ENCODE measurements at regions not wholly inside any gene's neighbourhood (a gene's known extent, or its start where the extent isn't known, plus 50 kb on each side); places are given as distances from the start of the nearest gene placed in this dataset.

GRCh38 chr16:55189224-55189623 lies 134.8 kb upstream of the IRX6 start:
- Histone ChIP-seq H3K36me3 (ENCODE audit: control insufficient read depth, insufficient read depth, low read length) (no peaks in the 10 kb centered on the region), H2AK9ac (replicated peaks; ENCODE audit: low read depth, low read length, poor library complexity) (no peak overlapping the region), H2BK5ac (ENCODE audit: low read depth, low read length, poor library complexity, severe bottlenecking) (no peak overlapping the region), H3K56ac (ENCODE audit: extremely low read depth, insufficient read depth, low read length) (no peak overlapping the region), H4K8ac (ENCODE audit: low read depth in 2 of 2, low read length in 2 of 2) (no peak overlapping the region), H4K5ac (ENCODE audit: low read depth, low read length) (no peak overlapping the region), H3K79me1 (ENCODE audit: low read depth in 1 of 2, low read length in 2 of 2) (no peaks in the 10 kb centered on the region), H3K4me1 (ENCODE audit: control insufficient read depth, insufficient read depth, low read length) (no peaks in the 10 kb centered on the region), H3K4ac (ENCODE audit: low read depth, low read length) (no peak overlapping the region), H3K14ac (replicated peaks; ENCODE audit: low read depth, low read length) (no peak overlapping the region), H2BK120ac (ENCODE audit: low read depth, low read length) (no peak overlapping the region), H3K9me1 (ENCODE audit: insufficient read depth, low read length) (no peaks in the 10 kb centered on the region), H4K20me1 (ENCODE audit: insufficient read depth, low read length) (no peaks in the 10 kb centered on the region), H2BK15ac (ENCODE audit: low read depth, low read length) (no peak overlapping the region), H3K9me3 (ENCODE audit: control insufficient read depth, insufficient read depth, low read length) (peaks cover 2% of the 10 kb centered on the region; the same call in 1 of the 2 replicates), H2BK20ac (ENCODE audit: low read depth, low read length) (no peak overlapping the region), H2AK5ac (ENCODE audit: low read depth, low read length) (no peak overlapping the region), H3K18ac (ENCODE audit: low read depth, low read length) (no peak overlapping the region), H3K23ac (ENCODE audit: low read depth, low read length) (no peak overlapping the region), H3K27ac (ENCODE audit: insufficient read depth, low read length) (no peak overlapping the region), H3K9ac (ENCODE audit: low read depth, low read length) (no peak overlapping the region), H2AFZ (replicated peaks; ENCODE audit: low read length, poor library complexity) (no peak overlapping the region), H3K4me3 (ENCODE audit: insufficient read depth, low read depth, low read length) (no peak overlapping the region), H3K4me2 (ENCODE audit: low read depth, low read length) (no peak overlapping the region), H3K27me3 (ENCODE audit: control insufficient read depth, insufficient read depth, low read length) (no peaks in the 10 kb centered on the region), H4K91ac (ENCODE audit: insufficient read depth, low read depth, low read length) (no peak overlapping the region)
- intact Hi-C loops (cut with micrococcal nuclease), result no loop called here
- DNase-seq (no peak), ATAC-seq (ENCODE audit: low read depth) (no peak)
- in situ Hi-C loops (cut with MboI; ENCODE audit: low sequenced_read_pairs), result no loop called here
- dilution Hi-C loops (cut with HindIII; ENCODE audit: low sequenced_read_pairs, unreplicated experiment), result no loop called here
- no TSS peak for BruUV-seq (replicated peaks)
- CTCF ChIA-PET, result interaction anchor here (1.0 kb wide), 1 partner anchor 20 kb away, joined by 5 read pairs; no protein-coding TSS in a partner anchor
- TF ChIP-seq MAZ (IDR thresholded peaks at IDR 0.05; ENCODE audit: borderline replicate concordance, low read depth, low read length), result no peak
- TF ChIP-seq, protein P1, sequence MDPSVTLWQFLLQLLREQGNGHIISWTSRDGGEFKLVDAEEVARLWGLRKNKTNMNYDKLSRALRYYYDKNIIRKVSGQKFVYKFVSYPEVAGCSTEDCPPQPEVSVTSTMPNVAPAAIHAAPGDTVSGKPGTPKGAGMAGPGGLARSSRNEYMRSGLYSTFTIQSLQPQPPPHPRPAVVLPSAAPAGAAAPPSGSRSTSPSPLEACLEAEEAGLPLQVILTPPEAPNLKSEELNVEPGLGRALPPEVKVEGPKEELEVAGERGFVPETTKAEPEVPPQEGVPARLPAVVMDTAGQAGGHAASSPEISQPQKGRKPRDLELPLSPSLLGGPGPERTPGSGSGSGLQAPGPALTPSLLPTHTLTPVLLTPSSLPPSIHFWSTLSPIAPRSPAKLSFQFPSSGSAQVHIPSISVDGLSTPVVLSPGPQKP (IDR thresholded peaks at IDR 0.05; ENCODE audit: borderline replicate concordance, low read depth, low read length), result no peak
- POLR2A ChIA-PET (ENCODE audit: unreplicated experiment), result no interaction called here
- 14% methylated on average over 2 of the region's 6 CpGs; no CpG with 5 or more reads in 1 of the 2 experiments for WGBS, 2 experiments (ENCODE audit: extremely low coverage in 2 of 2, insufficient read length in 1 of 2)

All from IMR-90 (cell line).